WTC11 (cell line): ENCODE measurements at regions not wholly inside any gene's neighbourhood (a gene's known extent, or its start where the extent isn't known, plus 50 kb on each side); places are given as distances from the start of the nearest gene placed in this dataset.
"Not testable (repeated sequence)": the region's sequence is repeated elsewhere in the genome, so short reads cannot be mapped to it uniquely, and the experiment has no call there.

Source experiments
- ATAC-seq: fragments of 200-7000 bp; cut with Tn5 transposase; 2 replicates; pipeline ENCODE4 v1.10.0; 2021; ENCODE audit warnings: mild to moderate bottlenecking, moderate library complexity
- CTCF ChIA-PET: fragments of 300-600 bp; sonication (Branson Sonifier 250); formaldehyde crosslinking; loops from one replicate; lab custom pipeline; 2021; ENCODE audit warnings: antibody characterized with exemption; lab: Charles Lee
- POLR2A ChIA-PET: fragments of 350-600 bp; sonication (Branson Sonifier 250); formaldehyde crosslinking; loops from one replicate; lab custom pipeline; 2021; ENCODE audit warnings: antibody characterized with exemption; lab: Charles Lee
- DNase-seq: peaks from one replicate; pipeline ENCODE4 v3.0.0; 2021; ENCODE audit warnings: low spot score
- H3K27ac Mint-ChIP-seq: 2 replicates; pipeline ENCODE4 v1.8.0; 2021; ENCODE audit warnings: mixed read lengths
- H3K27me3 Mint-ChIP-seq: 2 replicates; pipeline ENCODE4 v1.8.0; 2021; ENCODE audit warnings: low read depth, mild to moderate bottlenecking, moderate library complexity, mixed read lengths
- H3K36me3 Mint-ChIP-seq: 2 replicates; pipeline ENCODE4 v1.8.0; 2021; ENCODE audit warnings: mixed read lengths
- H3K4me1 Mint-ChIP-seq: 2 replicates; pipeline ENCODE4 v1.8.0; 2022; ENCODE audit warnings: mixed read lengths
- H3K4me3 Mint-ChIP-seq: 2 replicates; pipeline ENCODE4 v1.8.0; 2021; ENCODE audit warnings: mild to moderate bottlenecking, moderate library complexity, mixed read lengths
- H3K9me3 Mint-ChIP-seq: 2 replicates; pipeline ENCODE4 v1.8.0; 2021; ENCODE audit warnings: mixed read lengths
- CREB1 ChIP-seq: sonication (generic); formaldehyde crosslinking; IDR thresholded peaks from 2 replicates; pipeline ENCODE4 v1.8.0; 2023; ENCODE audit warnings: mild to moderate bottlenecking, missing genetic modification reagents
- CREM ChIP-seq: sonication (generic); formaldehyde crosslinking; IDR thresholded peaks from 2 replicates; pipeline ENCODE4 v1.8.1; 2022; ENCODE audit warnings: mild to moderate bottlenecking, missing genetic modification reagents, moderate library complexity
- FOXJ3 ChIP-seq: sonication (generic); formaldehyde crosslinking; IDR thresholded peaks from 2 replicates; pipeline ENCODE4 v1.9.0; 2021; ENCODE audit warnings: missing genetic modification reagents, mild to moderate bottlenecking, borderline replicate concordance
- FOXP1 ChIP-seq: sonication (generic); formaldehyde crosslinking; IDR thresholded peaks from 2 replicates; pipeline ENCODE4 v1.8.0; 2022; ENCODE audit warnings: missing genetic modification reagents, mild to moderate bottlenecking, moderate library complexity, borderline replicate concordance
- GTF2I ChIP-seq: fragments of 250-450 bp; sonication (Bioruptor Pico); conservative IDR thresholded peaks from 2 replicates; pipeline ENCODE4 v1.4.0; 2021; ENCODE audit warnings: mild to moderate bottlenecking
- HMGA2 ChIP-seq: fragments of 250-450 bp; sonication (Bioruptor Pico); IDR thresholded peaks from 2 replicates; pipeline ENCODE4 v1.4.0; 2021; ENCODE audit warnings: mild to moderate bottlenecking, moderate library complexity
- JUN ChIP-seq: sonication (generic); formaldehyde crosslinking; IDR thresholded peaks from 2 replicates; pipeline ENCODE4 v1.8.0; 2023; ENCODE audit warnings: mild to moderate bottlenecking, missing genetic modification reagents
- KAT7 ChIP-seq: sonication (generic); formaldehyde crosslinking; IDR thresholded peaks from 2 replicates; pipeline ENCODE4 v1.8.1; 2023; ENCODE audit warnings: missing genetic modification reagents, mild to moderate bottlenecking, borderline replicate concordance
- NFE2L1 ChIP-seq: sonication (generic); formaldehyde crosslinking; IDR thresholded peaks from 2 replicates; pipeline ENCODE4 v1.8.1; 2023; ENCODE audit warnings: missing genetic modification reagents
- NR1H2 ChIP-seq: sonication (generic); formaldehyde crosslinking; IDR thresholded peaks from 2 replicates; pipeline ENCODE4 v1.9.0; 2021; ENCODE audit warnings: mild to moderate bottlenecking, moderate library complexity, missing genetic modification reagents
- OVOL2 ChIP-seq: fragments of 250-450 bp; sonication (Bioruptor Pico); IDR thresholded peaks from 2 replicates; pipeline ENCODE4 v1.9.0; 2021; ENCODE audit warnings: mild to moderate bottlenecking, borderline replicate concordance
- SMAD4 ChIP-seq: sonication (generic); formaldehyde crosslinking; IDR thresholded peaks from 2 replicates; pipeline ENCODE4 v1.8.0; 2022; ENCODE audit warnings: mild to moderate bottlenecking, missing genetic modification reagents
- SP1 ChIP-seq: sonication (generic); formaldehyde crosslinking; conservative IDR thresholded peaks from 2 replicates; pipeline ENCODE4 v1.8.1; 2022; ENCODE audit warnings: missing genetic modification reagents
- TEAD1 ChIP-seq: sonication (generic); formaldehyde crosslinking; IDR thresholded peaks from 2 replicates; pipeline ENCODE4 v1.8.0; 2022; ENCODE audit warnings: mild to moderate bottlenecking, missing genetic modification reagents
- TEAD4 ChIP-seq: sonication (generic); formaldehyde crosslinking; IDR thresholded peaks from 2 replicates; pipeline ENCODE4 v1.8.0; 2022; ENCODE audit warnings: mild to moderate bottlenecking, missing genetic modification reagents
- ZNF317 ChIP-seq: sonication (generic); formaldehyde crosslinking; IDR thresholded peaks from 2 replicates; pipeline ENCODE4 v1.8.1; 2023; ENCODE audit warnings: low read depth, mild to moderate bottlenecking, moderate library complexity, missing genetic modification reagents, borderline replicate concordance
- TF ChIP-seq, protein P1 (sequence below): sonication (generic); formaldehyde crosslinking; IDR thresholded peaks from 2 replicates; pipeline ENCODE4 v1.8.0; 2023; ENCODE audit warnings: missing genetic modification reagents
- TF ChIP-seq, protein P2 (sequence below): sonication (generic); formaldehyde crosslinking; IDR thresholded peaks from 2 replicates; pipeline ENCODE4 v1.8.1; 2022; ENCODE audit warnings: low read depth, missing genetic modification reagents, borderline replicate concordance
- TF ChIP-seq, protein P3 (sequence below): sonication (generic); formaldehyde crosslinking; IDR thresholded peaks from 2 replicates; pipeline ENCODE4 v1.8.0; 2022; ENCODE audit warnings: mild to moderate bottlenecking, missing genetic modification reagents
- TF ChIP-seq, protein P4 (sequence below): fragments of 250-450 bp; sonication (Bioruptor Pico); IDR thresholded peaks from 2 replicates; pipeline ENCODE4 v1.9.0; 2021; ENCODE audit warnings: moderate library complexity, mild to moderate bottlenecking, inconsistent platforms, borderline replicate concordance
- TF ChIP-seq, protein P5 (sequence below): fragments of 250-450 bp; sonication (Bioruptor Pico); IDR thresholded peaks from 2 replicates; pipeline ENCODE4 v1.8.0; 2021; ENCODE audit warnings: mild to moderate bottlenecking
- TF ChIP-seq, protein P6 (sequence below): sonication (generic); formaldehyde crosslinking; IDR thresholded peaks from 2 replicates; pipeline ENCODE4 v1.8.1; 2022; ENCODE audit warnings: missing genetic modification reagents, borderline replicate concordance
- TF ChIP-seq, protein P7 (sequence below): fragments of 250-450 bp; sonication (Bioruptor Pico); IDR thresholded peaks from 2 replicates; pipeline ENCODE4 v1.9.0; 2021; ENCODE audit warnings: mild to moderate bottlenecking

DNA sequence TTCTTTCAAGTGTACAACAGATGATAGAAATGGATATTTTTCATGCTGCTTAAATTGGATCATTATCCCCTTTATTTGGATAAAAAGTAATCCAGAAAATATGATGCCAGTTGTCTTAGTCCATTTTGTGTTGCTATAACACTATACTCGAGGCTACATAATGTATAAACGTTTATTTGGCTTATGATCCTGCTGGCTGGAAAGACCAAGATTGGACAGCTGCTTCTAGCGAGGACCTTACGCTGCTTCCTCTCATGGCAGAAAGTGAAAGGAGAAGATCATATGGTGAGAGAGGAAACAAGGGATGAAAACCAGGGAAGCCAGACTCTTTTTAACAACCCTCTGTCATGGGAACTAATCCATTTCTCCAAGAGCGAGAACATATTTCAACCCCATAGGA is 102.7 kb downstream of the TRAM1L1 start (continued):
- TF ChIP-seq, protein P1, sequence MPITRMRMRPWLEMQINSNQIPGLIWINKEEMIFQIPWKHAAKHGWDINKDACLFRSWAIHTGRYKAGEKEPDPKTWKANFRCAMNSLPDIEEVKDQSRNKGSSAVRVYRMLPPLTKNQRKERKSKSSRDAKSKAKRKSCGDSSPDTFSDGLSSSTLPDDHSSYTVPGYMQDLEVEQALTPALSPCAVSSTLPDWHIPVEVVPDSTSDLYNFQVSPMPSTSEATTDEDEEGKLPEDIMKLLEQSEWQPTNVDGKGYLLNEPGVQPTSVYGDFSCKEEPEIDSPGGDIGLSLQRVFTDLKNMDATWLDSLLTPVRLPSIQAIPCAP = no peak
- TF ChIP-seq, protein P2, sequence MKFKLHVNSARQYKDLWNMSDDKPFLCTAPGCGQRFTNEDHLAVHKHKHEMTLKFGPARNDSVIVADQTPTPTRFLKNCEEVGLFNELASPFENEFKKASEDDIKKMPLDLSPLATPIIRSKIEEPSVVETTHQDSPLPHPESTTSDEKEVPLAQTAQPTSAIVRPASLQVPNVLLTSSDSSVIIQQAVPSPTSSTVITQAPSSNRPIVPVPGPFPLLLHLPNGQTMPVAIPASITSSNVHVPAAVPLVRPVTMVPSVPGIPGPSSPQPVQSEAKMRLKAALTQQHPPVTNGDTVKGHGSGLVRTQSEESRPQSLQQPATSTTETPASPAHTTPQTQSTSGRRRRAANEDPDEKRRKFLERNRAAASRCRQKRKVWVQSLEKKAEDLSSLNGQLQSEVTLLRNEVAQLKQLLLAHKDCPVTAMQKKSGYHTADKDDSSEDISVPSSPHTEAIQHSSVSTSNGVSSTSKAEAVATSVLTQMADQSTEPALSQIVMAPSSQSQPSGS (CRISPR knock-in tag) = no peak
- TF ChIP-seq CREB1 (CRISPR knock-in tag) = no peak
- TF ChIP-seq, protein P3, sequence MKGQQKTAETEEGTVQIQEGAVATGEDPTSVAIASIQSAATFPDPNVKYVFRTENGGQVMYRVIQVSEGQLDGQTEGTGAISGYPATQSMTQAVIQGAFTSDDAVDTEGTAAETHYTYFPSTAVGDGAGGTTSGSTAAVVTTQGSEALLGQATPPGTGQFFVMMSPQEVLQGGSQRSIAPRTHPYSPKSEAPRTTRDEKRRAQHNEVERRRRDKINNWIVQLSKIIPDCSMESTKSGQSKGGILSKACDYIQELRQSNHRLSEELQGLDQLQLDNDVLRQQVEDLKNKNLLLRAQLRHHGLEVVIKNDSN = no peak
- TF ChIP-seq HMGA2 (CRISPR knock-in tag) = no peak
- no peak for TF ChIP-seq SMAD4 (CRISPR knock-in tag)
- no peak for TF ChIP-seq JUN (CRISPR knock-in tag)
- TF ChIP-seq, all 79 proteins: peak for 0

DNA sequence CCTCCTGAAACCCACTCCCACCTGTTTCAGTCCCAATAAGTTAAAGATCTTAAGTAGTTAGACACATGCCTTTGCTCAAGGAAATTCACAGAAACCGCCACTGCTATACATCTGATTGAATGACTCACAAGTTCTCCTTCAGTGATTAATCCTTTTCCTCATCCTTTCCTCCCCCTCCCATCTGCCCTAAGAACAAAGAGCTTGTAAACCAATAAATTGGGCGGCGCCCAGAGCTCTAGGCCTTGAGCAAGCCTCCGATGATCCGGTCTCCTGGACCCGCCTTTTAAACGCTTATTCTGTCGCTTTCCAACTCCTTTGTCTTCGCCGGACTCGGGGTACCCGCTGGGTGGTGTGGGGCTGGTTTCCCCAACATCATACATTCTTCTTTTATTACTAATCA is 104.9 kb downstream of the TRAM1L1 start:
- DNase-seq = peak; percentile 12
- ATAC-seq = not testable (repeated sequence)

DNA sequence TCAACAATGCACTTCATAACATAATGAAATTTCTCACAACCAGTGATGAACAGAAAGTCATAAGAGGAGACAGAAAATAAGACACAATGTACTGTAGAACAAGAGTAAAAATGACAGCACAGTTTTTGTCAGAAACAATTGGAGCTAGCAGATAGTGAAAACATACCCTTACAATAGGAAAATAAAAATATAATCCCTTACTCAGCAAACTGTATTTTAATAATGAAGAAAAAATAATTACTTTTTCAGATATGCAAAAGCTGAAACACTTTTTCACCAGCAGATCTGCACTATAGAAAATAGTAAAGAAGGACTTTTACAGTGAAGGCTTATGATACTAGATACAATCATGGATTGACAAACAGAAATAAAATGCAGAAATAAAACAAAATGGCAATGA is 126.3 kb downstream of the TRAM1L1 start:
- ChIA-PET POLR2A (no interaction called here), CTCF (no interaction called here)
- Mint-ChIP-seq H3K27me3 (no peaks in the 10 kb centered on the region; the same call in 1 of the 2 replicates), H3K9me3 (no peaks in the 10 kb centered on the region), H3K36me3 (no peaks in the 10 kb centered on the region), H3K4me3 (no peak overlapping the region), H3K27ac (no peak overlapping the region), H3K4me1 (no peaks in the 10 kb centered on the region)
- DNase-seq = no peak
- no peak for ATAC-seq
- TF ChIP-seq FOXP1 (CRISPR knock-in tag) (no peak), HMGA2 (CRISPR knock-in tag) (no peak), TEAD4 (CRISPR knock-in tag) (no peak), KAT7 (no peak), OVOL2 (no peak), SP1 (no peak), NFE2L1 (no peak), GTF2I (CRISPR knock-in tag) (no peak), FOXJ3 (CRISPR knock-in tag) (no peak), CREM (CRISPR knock-in tag) (no peak), NR1H2 (no peak)
- TF ChIP-seq, protein P3 = no peak
- TF ChIP-seq, protein P4, sequence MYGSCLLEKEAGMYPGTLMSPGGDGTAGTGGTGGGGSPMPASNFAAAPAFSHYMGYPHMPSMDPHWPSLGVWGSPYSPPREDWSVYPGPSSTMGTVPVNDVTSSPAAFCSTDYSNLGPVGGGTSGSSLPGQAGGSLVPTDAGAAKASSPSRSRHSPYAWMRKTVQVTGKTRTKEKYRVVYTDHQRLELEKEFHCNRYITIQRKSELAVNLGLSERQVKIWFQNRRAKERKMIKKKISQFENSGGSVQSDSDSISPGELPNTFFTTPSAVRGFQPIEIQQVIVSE (CRISPR knock-in tag) = no peak

More for the DNA sequence above, 104.9 kb downstream of the TRAM1L1 start:
- H3K9me3 Mint-ChIP-seq, H3K36me3 Mint-ChIP-seq, H3K27ac Mint-ChIP-seq, H3K27me3 Mint-ChIP-seq, CTCF ChIA-PET, H3K4me3 Mint-ChIP-seq, H3K4me1 Mint-ChIP-seq: not testable (repeated sequence)
- POLR2A ChIA-PET = interaction anchor here (0.5 kb wide), 1 partner anchor 24 kb away, joined by 3 read pairs; no protein-coding TSS in a partner anchor

DNA sequence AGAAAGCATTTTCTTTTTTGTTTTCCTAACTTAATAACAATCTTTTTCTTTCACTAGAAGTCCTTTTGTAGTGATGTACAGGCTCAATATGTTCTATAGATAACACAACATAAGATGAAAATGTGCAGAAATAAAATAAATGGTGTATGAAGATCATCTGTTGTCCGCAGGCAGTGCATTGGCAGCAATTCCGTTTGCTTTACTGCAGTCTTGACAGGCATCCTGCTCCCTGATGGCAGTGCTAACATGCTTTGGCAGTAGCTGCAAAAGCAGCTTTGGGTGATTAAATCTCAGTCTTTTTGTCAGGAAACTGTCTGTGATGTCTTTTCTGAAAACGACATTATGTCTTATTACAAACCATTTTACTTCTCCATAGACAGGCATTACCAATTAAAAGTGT is 131.4 kb downstream of the TRAM1L1 start:
- DNase-seq = no peak
- H3K27ac Mint-ChIP-seq = no peak overlapping the region
- ATAC-seq = no peak
- no peak overlapping the region for H3K4me3 Mint-ChIP-seq
- no peaks in the 10 kb centered on the region for H3K27me3 Mint-ChIP-seq
- no peaks in the 10 kb centered on the region for H3K9me3 Mint-ChIP-seq
- ChIA-PET POLR2A (no interaction called here), CTCF (no interaction called here)
- H3K36me3 Mint-ChIP-seq = no peaks in the 10 kb centered on the region
- no peaks in the 10 kb centered on the region for H3K4me1 Mint-ChIP-seq
- TF ChIP-seq, protein P5, sequence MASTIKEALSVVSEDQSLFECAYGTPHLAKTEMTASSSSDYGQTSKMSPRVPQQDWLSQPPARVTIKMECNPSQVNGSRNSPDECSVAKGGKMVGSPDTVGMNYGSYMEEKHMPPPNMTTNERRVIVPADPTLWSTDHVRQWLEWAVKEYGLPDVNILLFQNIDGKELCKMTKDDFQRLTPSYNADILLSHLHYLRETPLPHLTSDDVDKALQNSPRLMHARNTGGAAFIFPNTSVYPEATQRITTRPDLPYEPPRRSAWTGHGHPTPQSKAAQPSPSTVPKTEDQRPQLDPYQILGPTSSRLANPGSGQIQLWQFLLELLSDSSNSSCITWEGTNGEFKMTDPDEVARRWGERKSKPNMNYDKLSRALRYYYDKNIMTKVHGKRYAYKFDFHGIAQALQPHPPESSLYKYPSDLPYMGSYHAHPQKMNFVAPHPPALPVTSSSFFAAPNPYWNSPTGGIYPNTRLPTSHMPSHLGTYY = no peak
- TF ChIP-seq, protein P6, sequence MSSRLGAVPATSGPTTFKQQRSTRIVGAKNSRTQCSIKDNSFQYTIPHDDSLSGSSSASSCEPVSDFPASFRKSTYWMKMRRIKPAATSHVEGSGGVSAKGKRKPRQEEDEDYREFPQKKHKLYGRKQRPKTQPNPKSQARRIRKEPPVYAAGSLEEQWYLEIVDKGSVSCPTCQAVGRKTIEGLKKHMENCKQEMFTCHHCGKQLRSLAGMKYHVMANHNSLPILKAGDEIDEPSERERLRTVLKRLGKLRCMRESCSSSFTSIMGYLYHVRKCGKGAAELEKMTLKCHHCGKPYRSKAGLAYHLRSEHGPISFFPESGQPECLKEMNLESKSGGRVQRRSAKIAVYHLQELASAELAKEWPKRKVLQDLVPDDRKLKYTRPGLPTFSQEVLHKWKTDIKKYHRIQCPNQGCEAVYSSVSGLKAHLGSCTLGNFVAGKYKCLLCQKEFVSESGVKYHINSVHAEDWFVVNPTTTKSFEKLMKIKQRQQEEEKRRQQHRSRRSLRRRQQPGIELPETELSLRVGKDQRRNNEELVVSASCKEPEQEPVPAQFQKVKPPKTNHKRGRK (CRISPR knock-in tag) = no peak
- no peak for TF ChIP-seq TEAD1 (CRISPR knock-in tag)
- TF ChIP-seq ZNF317 (CRISPR knock-in tag) = no peak
- TF ChIP-seq, protein P7, sequence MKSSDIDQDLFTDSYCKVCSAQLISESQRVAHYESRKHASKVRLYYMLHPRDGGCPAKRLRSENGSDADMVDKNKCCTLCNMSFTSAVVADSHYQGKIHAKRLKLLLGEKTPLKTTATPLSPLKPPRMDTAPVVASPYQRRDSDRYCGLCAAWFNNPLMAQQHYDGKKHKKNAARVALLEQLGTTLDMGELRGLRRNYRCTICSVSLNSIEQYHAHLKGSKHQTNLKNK (CRISPR knock-in tag) = no peak
- TF ChIP-seq CREB1 (CRISPR knock-in tag) = no peak
